ENCODE measurements at regions not wholly inside any gene's neighbourhood (a gene's known extent, or its start where the extent isn't known, plus 50 kb on each side); places are given as distances from the start of the nearest gene placed in this dataset.

- no peak for TF ChIP-seq YY1 (IDR thresholded peaks at IDR 0.05; ENCODE audit: low read depth)
- no peak for TF ChIP-seq TAF1 (IDR thresholded peaks at IDR 0.05; ENCODE audit: low read depth)
- no peak for TF ChIP-seq TCF12 (IDR thresholded peaks at IDR 0.05; ENCODE audit: low read depth)
- TF ChIP-seq, protein P1, sequence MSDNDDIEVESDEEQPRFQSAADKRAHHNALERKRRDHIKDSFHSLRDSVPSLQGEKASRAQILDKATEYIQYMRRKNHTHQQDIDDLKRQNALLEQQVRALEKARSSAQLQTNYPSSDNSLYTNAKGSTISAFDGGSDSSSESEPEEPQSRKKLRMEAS (IDR thresholded peaks at IDR 0.05) = no peak
- no peak for TF ChIP-seq EP300 (IDR thresholded peaks at IDR 0.05; ENCODE audit: borderline replicate concordance)
- no peak for TF ChIP-seq FOXM1 (IDR thresholded peaks at IDR 0.05; ENCODE audit: borderline replicate concordance, low read depth)
- TF ChIP-seq ZBTB7A (IDR thresholded peaks at IDR 0.05; ENCODE audit: low read depth) = no peak
- TF ChIP-seq CREB1 (IDR thresholded peaks at IDR 0.05; ENCODE audit: low read depth) = no peak
- no peak for TF ChIP-seq CEBPB (IDR thresholded peaks at IDR 0.05)
- TF ChIP-seq REST (IDR thresholded peaks at IDR 0.05; ENCODE audit: low read depth) = no peak
- TF ChIP-seq RAD21 (IDR thresholded peaks at IDR 0.05; ENCODE audit: low read depth) = no peak
- no peak for TF ChIP-seq NFIC (IDR thresholded peaks at IDR 0.05)
Observed at GRCh38 chr21:9838738-9839642, 682.4 kb upstream of the TPTE start.

Measured in Ishikawa (cell line).